ENCODE measurements at regions not wholly inside any gene's neighbourhood (a gene's known extent, or its start where the extent isn't known, plus 50 kb on each side); places are given as distances from the start of the nearest gene placed in this dataset.

DNA sequence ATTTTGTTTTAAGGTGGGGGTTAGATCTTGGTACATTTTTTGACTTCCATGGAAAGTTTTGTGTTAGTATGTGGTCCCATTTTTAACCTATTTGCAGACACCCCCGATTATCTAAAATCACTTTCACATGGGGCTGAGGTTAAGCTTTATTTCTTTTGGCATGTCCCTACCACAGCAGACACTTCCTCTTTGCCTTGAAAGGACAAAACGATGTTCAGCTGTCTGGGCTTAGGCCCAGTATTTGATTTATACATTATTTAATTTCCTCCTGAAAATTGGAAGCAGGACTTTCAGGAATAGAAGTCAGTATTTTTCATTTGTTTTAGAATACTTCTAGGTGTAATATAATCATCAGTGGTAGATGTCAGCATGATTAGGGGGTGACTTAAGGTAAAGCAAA lies 112.4 kb upstream of the SPRY1 start:
- peak; percentile 9 for DNase-seq
- no peak overlapping the region for H2AFZ ChIP-seq (ENCODE audit: low read depth)
- H3K27ac ChIP-seq (ENCODE audit: low read depth in 2 of 2, low read length in 1 of 2): peak overlapping the region in 1 of 2 experiments; percentile 50; a peak in 3 of 4 replicates
- CTCF ChIA-PET: no interaction called here
- no peak overlapping the region for H3K4me2 ChIP-seq
- peaks cover 0 to 15% of the 10 kb centered on the region in 2 experiments; a peak in 3 of 4 replicates for H3K4me1 ChIP-seq (ENCODE audit: control insufficient read depth in 1 of 2, insufficient read depth in 2 of 2, low read depth in 1 of 2, low read length in 1 of 2)
- no peaks in the 10 kb centered on the region for H4K20me1 ChIP-seq (ENCODE audit: insufficient read depth)
- POLR2A ChIA-PET: no interaction called here
- H3K79me2 ChIP-seq (ENCODE audit: insufficient read depth): no peaks in the 10 kb centered on the region
- no peaks in the 10 kb centered on the region for H3K9me2 ChIP-seq
- H3K9ac ChIP-seq: no peak overlapping the region
- no peak overlapping the region for H3K4me3 ChIP-seq (ENCODE audit: low read depth in 2 of 2, low read length in 1 of 2)
- H3K27me3 ChIP-seq (ENCODE audit: insufficient read depth): no peaks in the 10 kb centered on the region
- H3K36me3 ChIP-seq (replicated peaks in 1 of 2; ENCODE audit: control insufficient read depth in 1 of 2, insufficient read depth in 2 of 2, low read length in 1 of 2): peaks cover 0 to 6% of the 10 kb centered on the region in 2 experiments
- no peaks in the 10 kb centered on the region for H3K9me3 ChIP-seq
- 17% methylated on average over 2 of the region's 2 CpGs for WGBS (ENCODE audit: low lambda C conversion rate)
- H3F3A ChIP-seq (replicated peaks; ENCODE audit: insufficient read depth): no peaks in the 10 kb centered on the region
- TF ChIP-seq NRF1 (IDR thresholded peaks at IDR 0.05; ENCODE audit: low read depth, low read length) (no peak), RCOR1 (IDR thresholded peaks at IDR 0.05; ENCODE audit: low read length) (0 out of 2 replicates have a peak, but pooled peaks have one; percentile 34), RAD21 (IDR thresholded peaks at IDR 0.05; ENCODE audit: low read length) (no peak), POLR2AphosphoS5 (IDR thresholded peaks at IDR 0.05; ENCODE audit: low read depth, low read length) (peak; percentile 53; the same call in 1 of the 2 replicates), RFX5 (IDR thresholded peaks at IDR 0.05; ENCODE audit: low read length) (no peak), FOXM1 (IDR thresholded peaks at IDR 0.05; ENCODE audit: low read depth) (no peak), TAF1 (IDR thresholded peaks at IDR 0.05; ENCODE audit: borderline replicate concordance, low read depth, low read length) (no peak), CHD2 (IDR thresholded peaks at IDR 0.05; ENCODE audit: low read length, partially characterized antibody) (no peak), GATA2 (CRISPR knock-in tag; IDR thresholded peaks at IDR 0.05) (no peak), SIN3A (IDR thresholded peaks at IDR 0.05; ENCODE audit: borderline replicate concordance, low read depth, low read length) (no peak), NFIC (IDR thresholded peaks at IDR 0.05; ENCODE audit: borderline replicate concordance) (peak; percentile 68), MXI1 (IDR thresholded peaks at IDR 0.05; ENCODE audit: low read depth, low read length) (no peak), EP300 (IDR thresholded peaks at IDR 0.05; ENCODE audit: borderline replicate concordance in 1 of 2, low read depth in 1 of 2, low read length in 1 of 2) (peak; percentile 61 to 67; a peak in 3 of 4 replicates), ELF1 (IDR thresholded peaks at IDR 0.05) (no peak), TEAD4 (IDR thresholded peaks at IDR 0.05; ENCODE audit: borderline replicate concordance, insufficient read depth) (0 out of 2 replicates have a peak, but pooled peaks have one; percentile 9), FOSL2 (IDR thresholded peaks at IDR 0.05; ENCODE audit: borderline replicate concordance, low read depth) (no peak), JUND (IDR thresholded peaks at IDR 0.05) (peak; percentile 37; the same call in 1 of the 2 replicates), YY1 (IDR thresholded peaks at IDR 0.05; ENCODE audit: low read depth) (no peak)
- TF ChIP-seq, protein P1, sequence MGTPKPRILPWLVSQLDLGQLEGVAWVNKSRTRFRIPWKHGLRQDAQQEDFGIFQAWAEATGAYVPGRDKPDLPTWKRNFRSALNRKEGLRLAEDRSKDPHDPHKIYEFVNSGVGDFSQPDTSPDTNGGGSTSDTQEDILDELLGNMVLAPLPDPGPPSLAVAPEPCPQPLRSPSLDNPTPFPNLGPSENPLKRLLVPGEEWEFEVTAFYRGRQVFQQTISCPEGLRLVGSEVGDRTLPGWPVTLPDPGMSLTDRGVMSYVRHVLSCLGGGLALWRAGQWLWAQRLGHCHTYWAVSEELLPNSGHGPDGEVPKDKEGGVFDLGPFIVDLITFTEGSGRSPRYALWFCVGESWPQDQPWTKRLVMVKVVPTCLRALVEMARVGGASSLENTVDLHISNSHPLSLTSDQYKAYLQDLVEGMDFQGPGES (IDR thresholded peaks at IDR 0.05; ENCODE audit: low read depth, low read length): no peak
- TF ChIP-seq, protein P2, sequence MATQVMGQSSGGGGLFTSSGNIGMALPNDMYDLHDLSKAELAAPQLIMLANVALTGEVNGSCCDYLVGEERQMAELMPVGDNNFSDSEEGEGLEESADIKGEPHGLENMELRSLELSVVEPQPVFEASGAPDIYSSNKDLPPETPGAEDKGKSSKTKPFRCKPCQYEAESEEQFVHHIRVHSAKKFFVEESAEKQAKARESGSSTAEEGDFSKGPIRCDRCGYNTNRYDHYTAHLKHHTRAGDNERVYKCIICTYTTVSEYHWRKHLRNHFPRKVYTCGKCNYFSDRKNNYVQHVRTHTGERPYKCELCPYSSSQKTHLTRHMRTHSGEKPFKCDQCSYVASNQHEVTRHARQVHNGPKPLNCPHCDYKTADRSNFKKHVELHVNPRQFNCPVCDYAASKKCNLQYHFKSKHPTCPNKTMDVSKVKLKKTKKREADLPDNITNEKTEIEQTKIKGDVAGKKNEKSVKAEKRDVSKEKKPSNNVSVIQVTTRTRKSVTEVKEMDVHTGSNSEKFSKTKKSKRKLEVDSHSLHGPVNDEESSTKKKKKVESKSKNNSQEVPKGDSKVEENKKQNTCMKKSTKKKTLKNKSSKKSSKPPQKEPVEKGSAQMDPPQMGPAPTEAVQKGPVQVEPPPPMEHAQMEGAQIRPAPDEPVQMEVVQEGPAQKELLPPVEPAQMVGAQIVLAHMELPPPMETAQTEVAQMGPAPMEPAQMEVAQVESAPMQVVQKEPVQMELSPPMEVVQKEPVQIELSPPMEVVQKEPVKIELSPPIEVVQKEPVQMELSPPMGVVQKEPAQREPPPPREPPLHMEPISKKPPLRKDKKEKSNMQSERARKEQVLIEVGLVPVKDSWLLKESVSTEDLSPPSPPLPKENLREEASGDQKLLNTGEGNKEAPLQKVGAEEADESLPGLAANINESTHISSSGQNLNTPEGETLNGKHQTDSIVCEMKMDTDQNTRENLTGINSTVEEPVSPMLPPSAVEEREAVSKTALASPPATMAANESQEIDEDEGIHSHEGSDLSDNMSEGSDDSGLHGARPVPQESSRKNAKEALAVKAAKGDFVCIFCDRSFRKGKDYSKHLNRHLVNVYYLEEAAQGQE (IDR thresholded peaks at IDR 0.05; ENCODE audit: low read depth, low read length): no peak
- TF ChIP-seq, protein P3, sequence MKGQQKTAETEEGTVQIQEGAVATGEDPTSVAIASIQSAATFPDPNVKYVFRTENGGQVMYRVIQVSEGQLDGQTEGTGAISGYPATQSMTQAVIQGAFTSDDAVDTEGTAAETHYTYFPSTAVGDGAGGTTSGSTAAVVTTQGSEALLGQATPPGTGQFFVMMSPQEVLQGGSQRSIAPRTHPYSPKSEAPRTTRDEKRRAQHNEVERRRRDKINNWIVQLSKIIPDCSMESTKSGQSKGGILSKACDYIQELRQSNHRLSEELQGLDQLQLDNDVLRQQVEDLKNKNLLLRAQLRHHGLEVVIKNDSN (IDR thresholded peaks at IDR 0.05; ENCODE audit: borderline replicate concordance, low read depth): no peak
- TF ChIP-seq, protein P4, sequence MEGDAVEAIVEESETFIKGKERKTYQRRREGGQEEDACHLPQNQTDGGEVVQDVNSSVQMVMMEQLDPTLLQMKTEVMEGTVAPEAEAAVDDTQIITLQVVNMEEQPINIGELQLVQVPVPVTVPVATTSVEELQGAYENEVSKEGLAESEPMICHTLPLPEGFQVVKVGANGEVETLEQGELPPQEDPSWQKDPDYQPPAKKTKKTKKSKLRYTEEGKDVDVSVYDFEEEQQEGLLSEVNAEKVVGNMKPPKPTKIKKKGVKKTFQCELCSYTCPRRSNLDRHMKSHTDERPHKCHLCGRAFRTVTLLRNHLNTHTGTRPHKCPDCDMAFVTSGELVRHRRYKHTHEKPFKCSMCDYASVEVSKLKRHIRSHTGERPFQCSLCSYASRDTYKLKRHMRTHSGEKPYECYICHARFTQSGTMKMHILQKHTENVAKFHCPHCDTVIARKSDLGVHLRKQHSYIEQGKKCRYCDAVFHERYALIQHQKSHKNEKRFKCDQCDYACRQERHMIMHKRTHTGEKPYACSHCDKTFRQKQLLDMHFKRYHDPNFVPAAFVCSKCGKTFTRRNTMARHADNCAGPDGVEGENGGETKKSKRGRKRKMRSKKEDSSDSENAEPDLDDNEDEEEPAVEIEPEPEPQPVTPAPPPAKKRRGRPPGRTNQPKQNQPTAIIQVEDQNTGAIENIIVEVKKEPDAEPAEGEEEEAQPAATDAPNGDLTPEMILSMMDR (IDR thresholded peaks at IDR 0.05): no peak
- TF ChIP-seq, protein P5, sequence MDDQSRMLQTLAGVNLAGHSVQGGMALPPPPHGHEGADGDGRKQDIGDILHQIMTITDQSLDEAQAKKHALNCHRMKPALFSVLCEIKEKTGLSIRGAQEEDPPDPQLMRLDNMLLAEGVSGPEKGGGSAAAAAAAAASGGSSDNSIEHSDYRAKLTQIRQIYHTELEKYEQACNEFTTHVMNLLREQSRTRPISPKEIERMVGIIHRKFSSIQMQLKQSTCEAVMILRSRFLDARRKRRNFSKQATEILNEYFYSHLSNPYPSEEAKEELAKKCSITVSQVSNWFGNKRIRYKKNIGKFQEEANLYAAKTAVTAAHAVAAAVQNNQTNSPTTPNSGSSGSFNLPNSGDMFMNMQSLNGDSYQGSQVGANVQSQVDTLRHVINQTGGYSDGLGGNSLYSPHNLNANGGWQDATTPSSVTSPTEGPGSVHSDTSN (IDR thresholded peaks at IDR 0.05): peak; percentile 76
- TF ChIP-seq, protein P6, sequence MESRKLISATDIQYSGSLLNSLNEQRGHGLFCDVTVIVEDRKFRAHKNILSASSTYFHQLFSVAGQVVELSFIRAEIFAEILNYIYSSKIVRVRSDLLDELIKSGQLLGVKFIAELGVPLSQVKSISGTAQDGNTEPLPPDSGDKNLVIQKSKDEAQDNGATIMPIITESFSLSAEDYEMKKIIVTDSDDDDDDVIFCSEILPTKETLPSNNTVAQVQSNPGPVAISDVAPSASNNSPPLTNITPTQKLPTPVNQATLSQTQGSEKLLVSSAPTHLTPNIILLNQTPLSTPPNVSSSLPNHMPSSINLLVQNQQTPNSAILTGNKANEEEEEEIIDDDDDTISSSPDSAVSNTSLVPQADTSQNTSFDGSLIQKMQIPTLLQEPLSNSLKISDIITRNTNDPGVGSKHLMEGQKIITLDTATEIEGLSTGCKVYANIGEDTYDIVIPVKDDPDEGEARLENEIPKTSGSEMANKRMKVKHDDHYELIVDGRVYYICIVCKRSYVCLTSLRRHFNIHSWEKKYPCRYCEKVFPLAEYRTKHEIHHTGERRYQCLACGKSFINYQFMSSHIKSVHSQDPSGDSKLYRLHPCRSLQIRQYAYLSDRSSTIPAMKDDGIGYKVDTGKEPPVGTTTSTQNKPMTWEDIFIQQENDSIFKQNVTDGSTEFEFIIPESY (IDR thresholded peaks at IDR 0.05; ENCODE audit: borderline replicate concordance, low read depth): no peak

All from SK-N-SH (cell line).